T-helper 17 cell (primary cell): ENCODE measurements at regions not wholly inside any gene's neighbourhood (a gene's known extent, or its start where the extent isn't known, plus 50 kb on each side); places are given as distances from the start of the nearest gene placed in this dataset.

Source experiments
- ATAC-seq: fragments of 150-1000 bp; cut with Tn5 transposase; 2 replicates; pipeline ENCODE4 v1.10.0; 2021; ENCODE audit warnings: mild to moderate bottlenecking, moderate library complexity
- DNase-seq, 3 donors: peaks; one replicate each; pipeline versions ENCODE4 v3.0.0 to v3.0.0-alpha.2; 2020 to 2021
- H3K9me3 ChIP-seq: one replicate; pipeline ENCODE4 v1.7.0; 2013; ENCODE audit warnings: low read length, mild to moderate bottlenecking; ENCODE audit not compliant: control insufficient read depth, poor library complexity, severe bottlenecking
- H3K27ac Mint-ChIP-seq: one replicate; pipeline ENCODE4 v1.8.0; 2022; ENCODE audit warnings: mild to moderate bottlenecking, moderate library complexity, mixed read lengths
- H3K27me3 Mint-ChIP-seq: one replicate; pipeline ENCODE4 v1.8.0; 2022; ENCODE audit warnings: mixed read lengths
- H3K36me3 Mint-ChIP-seq: one replicate; pipeline ENCODE4 v1.8.0; 2022; ENCODE audit warnings: low read depth, mixed read lengths
- H3K4me1 Mint-ChIP-seq: one replicate; pipeline ENCODE4 v1.8.0; 2022; ENCODE audit warnings: mild to moderate bottlenecking, mixed read lengths
- H3K4me3 Mint-ChIP-seq: one replicate; pipeline ENCODE4 v1.8.0; 2022; ENCODE audit warnings: mild to moderate bottlenecking, moderate library complexity, mixed read lengths

DNA sequence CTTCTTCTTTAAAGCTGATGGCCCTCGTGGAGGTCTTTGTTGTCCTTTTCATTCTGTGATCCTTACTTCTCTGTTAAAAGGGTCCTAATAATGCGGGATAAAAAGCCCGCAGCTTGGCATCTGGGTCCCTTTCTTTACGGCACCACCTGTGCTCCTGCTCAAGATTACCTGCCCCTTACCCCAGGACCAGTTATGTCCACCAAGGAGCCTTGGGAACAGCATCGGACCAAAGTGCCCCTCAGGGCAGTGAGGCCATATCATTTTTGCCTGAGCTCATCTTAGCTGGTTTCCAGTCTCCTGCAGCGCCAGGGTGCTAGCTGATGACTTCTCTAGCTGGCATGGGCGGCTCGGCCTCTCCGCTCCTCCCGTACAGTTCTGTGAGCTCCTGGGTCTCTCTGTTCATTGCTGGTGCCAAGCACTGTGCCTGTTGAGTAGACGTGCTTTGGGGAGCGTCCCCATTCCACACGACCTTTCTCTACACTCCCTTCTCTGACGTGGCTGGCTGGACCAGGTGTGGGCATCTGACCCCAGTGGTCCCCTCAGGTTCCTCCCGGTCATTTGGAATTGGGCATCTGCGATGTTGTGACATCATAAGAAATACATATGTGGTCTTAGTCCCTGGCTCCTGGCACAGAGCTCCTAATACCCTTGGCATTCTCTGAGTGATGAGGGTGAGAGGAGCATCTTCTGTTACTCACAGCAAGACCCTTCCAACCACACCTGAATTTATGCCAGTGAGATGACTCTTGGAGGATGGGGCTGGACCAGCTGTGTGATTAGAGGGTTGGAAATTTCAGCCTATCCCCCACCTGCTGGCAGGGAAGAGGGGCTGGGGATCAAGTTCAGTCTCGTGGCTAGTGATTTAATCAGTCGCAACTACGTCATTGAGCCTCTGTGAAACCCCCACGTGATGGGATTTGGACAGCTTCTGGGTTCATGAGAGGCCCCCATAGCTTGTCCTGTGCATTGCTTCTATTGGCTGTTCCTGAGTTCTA lies 134.2 kb upstream of the HS6ST1 start:
- no peak overlapping the region for H3K27ac Mint-ChIP-seq
- ATAC-seq, result no peak
- no peaks in the 10 kb centered on the region for H3K4me1 Mint-ChIP-seq
- peaks cover 48% of the 10 kb centered on the region for H3K27me3 Mint-ChIP-seq
- no peak overlapping the region for H3K4me3 Mint-ChIP-seq
- H3K36me3 Mint-ChIP-seq, result no peaks in the 10 kb centered on the region
- no peaks in the 10 kb centered on the region for H3K9me3 ChIP-seq
- no peak for DNase-seq

GRCh38 chr2:128454980-128455720 lies 136.5 kb upstream of the HS6ST1 start:
- Mint-ChIP-seq H3K4me1 (no peaks in the 10 kb centered on the region), H3K4me3 (no peak overlapping the region), H3K27ac (no peak overlapping the region), H3K27me3 (peaks cover 47% of the 10 kb centered on the region), H3K36me3 (no peaks in the 10 kb centered on the region)
- DNase-seq (no peak), ATAC-seq (no peak)
- H3K9me3 ChIP-seq, result no peaks in the 10 kb centered on the region

GRCh38 chr2:128455721-128456050 lies 137.0 kb upstream of the HS6ST1 start:
- no peak for ATAC-seq
- no peaks in the 10 kb centered on the region for H3K4me1 Mint-ChIP-seq

GRCh38 chr2:128456281-128456680 lies 137.6 kb upstream of the HS6ST1 start:
- Mint-ChIP-seq H3K4me1 (no peaks in the 10 kb centered on the region), H3K36me3 (no peaks in the 10 kb centered on the region), H3K27ac (no peak overlapping the region), H3K27me3 (peaks cover 47% of the 10 kb centered on the region), H3K4me3 (no peak overlapping the region)
- ATAC-seq (no peak), DNase-seq (no peak)
- no peaks in the 10 kb centered on the region for H3K9me3 ChIP-seq

More at GRCh38 chr2:128455721-128456050, 137.0 kb upstream of the HS6ST1 start:
- no peak for DNase-seq
- H3K9me3 ChIP-seq, result no peaks in the 10 kb centered on the region
- Mint-ChIP-seq H3K36me3 (no peaks in the 10 kb centered on the region), H3K27me3 (peaks cover 47% of the 10 kb centered on the region), H3K27ac (no peak overlapping the region), H3K4me3 (no peak overlapping the region)

- DNase-seq (no peak), ATAC-seq (no peak)
- Mint-ChIP-seq H3K27ac (no peak overlapping the region), H3K4me1 (no peaks in the 10 kb centered on the region), H3K4me3 (no peak overlapping the region), H3K27me3 (peaks cover 47% of the 10 kb centered on the region), H3K36me3 (no peaks in the 10 kb centered on the region)
- H3K9me3 ChIP-seq, result no peaks in the 10 kb centered on the region
Measured at GRCh38 chr2:128457006-128457604, 138.4 kb upstream of the HS6ST1 start.

- DNase-seq (no peak), ATAC-seq (no peak)
- Mint-ChIP-seq H3K4me1 (no peaks in the 10 kb centered on the region), H3K27ac (no peak overlapping the region), H3K27me3 (peaks cover 46% of the 10 kb centered on the region), H3K4me3 (no peak overlapping the region), H3K36me3 (no peaks in the 10 kb centered on the region)
- H3K9me3 ChIP-seq, result no peaks in the 10 kb centered on the region
Measured at GRCh38 chr2:128457716-128458115, 139.0 kb upstream of the HS6ST1 start.

GRCh38 chr2:128458505-128458904 lies 139.8 kb upstream of the HS6ST1 start:
- DNase-seq (no peak), ATAC-seq (no peak)
- no peaks in the 10 kb centered on the region for H3K9me3 ChIP-seq
- Mint-ChIP-seq H3K36me3 (no peaks in the 10 kb centered on the region), H3K27ac (no peak overlapping the region), H3K27me3 (peaks cover 38% of the 10 kb centered on the region), H3K4me1 (no peaks in the 10 kb centered on the region), H3K4me3 (no peak overlapping the region)

GRCh38 chr2:128464456-128464855 lies 145.8 kb upstream of the HS6ST1 start:
- peaks cover 3% of the 10 kb centered on the region for H3K9me3 ChIP-seq
- no peaks in the 10 kb centered on the region for H3K36me3 Mint-ChIP-seq
- no peak for ATAC-seq
- H3K27me3 Mint-ChIP-seq, result no peaks in the 10 kb centered on the region
- no peak for DNase-seq
- H3K4me1 Mint-ChIP-seq, result no peaks in the 10 kb centered on the region
- no peak overlapping the region for H3K27ac Mint-ChIP-seq
- H3K4me3 Mint-ChIP-seq, result no peak overlapping the region

DNA sequence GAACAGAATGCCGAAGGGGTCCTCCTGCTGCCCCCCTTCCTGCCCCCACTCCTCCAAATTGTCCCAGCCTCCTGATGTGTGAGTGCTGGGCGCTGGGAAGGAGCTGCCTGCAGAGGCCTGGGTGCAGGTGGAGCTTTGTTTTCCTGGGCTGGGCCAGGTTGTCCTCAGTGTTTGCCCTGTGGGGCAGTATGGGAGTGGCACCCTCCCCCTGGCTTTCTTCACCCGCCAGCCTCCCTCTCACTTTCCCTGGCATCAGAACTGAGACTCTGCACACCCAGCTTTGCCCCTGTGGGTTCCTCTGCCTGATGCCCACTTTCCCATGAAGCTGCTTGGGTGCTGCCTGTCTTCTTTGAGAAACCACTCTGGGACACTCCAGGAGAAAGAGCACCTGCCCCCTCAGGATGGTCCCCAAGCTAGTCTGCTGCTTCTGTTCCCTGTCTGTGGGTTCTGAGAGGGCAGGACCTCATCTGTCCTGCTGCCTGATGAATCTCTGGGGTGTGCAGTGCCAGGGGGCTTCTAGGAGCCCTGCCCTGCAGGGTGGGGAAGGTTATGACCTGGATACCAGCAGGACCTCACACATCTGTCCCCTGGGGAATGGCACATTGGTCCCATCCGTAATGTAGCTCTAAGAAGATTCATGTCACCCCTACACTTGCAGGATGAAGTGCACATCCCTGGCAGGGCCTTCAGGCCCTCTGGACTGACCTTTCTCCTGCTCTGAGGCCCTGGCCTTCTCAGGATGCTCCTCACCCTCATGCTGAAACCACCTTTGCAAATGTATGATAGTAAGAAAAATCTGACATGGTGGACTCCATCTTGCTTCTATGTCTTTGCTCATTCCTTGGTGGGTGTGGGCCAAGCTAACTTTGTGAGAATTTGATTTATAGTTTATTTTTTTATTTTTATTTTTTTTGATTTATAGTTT lies 146.8 kb upstream of the HS6ST1 start:
- no peak for ATAC-seq
- DNase-seq, result no peak
- Mint-ChIP-seq H3K4me3 (no peak overlapping the region), H3K27ac (no peak overlapping the region), H3K4me1 (no peaks in the 10 kb centered on the region), H3K27me3 (no peaks in the 10 kb centered on the region), H3K36me3 (no peaks in the 10 kb centered on the region)
- H3K9me3 ChIP-seq, result peaks cover 6% of the 10 kb centered on the region

DNA sequence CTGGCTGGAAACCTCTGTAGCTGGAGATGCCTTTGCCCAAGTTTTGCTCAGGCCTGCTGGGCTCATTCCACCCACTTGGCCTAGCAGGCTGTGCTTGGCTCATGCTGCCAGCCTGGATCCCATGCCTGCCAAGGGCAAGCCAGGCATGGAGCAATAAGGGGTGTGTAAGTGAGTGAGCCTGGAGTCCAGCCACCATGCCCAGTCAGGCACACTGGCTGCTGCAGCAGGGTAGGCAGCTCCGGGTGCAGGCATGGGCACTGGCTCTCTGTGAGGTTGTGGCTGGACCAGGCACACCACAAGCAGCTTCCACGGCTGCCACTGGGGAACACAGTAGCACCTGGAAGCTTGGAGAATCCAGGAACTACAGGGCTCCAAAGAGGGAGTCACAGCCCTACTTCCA lies 147.7 kb upstream of the HS6ST1 start:
- H3K9me3 ChIP-seq, result peaks cover 6% of the 10 kb centered on the region
- no peak overlapping the region for H3K27ac Mint-ChIP-seq
- H3K4me3 Mint-ChIP-seq, result no peak overlapping the region
- ATAC-seq (no peak), DNase-seq (no peak)
- H3K27me3 Mint-ChIP-seq, result no peaks in the 10 kb centered on the region
- no peaks in the 10 kb centered on the region for H3K4me1 Mint-ChIP-seq
- no peaks in the 10 kb centered on the region for H3K36me3 Mint-ChIP-seq

DNA sequence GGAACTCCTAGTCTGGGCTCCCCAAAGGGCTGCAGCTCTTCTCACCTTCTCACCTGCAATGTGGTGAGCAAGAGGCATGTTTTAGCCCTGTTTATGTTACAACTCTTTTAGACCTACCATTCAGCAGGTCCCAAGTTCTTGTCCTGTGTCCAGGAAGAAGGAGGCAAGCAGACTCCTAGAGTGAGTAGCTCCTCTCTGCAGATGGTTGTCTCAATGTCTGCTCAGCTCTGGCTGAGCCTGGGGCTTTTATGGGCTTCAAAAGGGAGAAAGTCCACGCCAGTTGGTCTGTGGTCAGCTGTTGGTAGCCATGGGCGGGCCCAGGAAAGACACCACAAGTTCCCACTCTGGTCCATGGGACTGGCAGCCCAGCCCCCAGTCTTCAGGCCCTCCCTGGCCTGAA lies 148.1 kb upstream of the HS6ST1 start:
- DNase-seq, result no peak
- peaks cover 6% of the 10 kb centered on the region for H3K9me3 ChIP-seq
- no peaks in the 10 kb centered on the region for H3K4me1 Mint-ChIP-seq
- H3K27ac Mint-ChIP-seq, result no peak overlapping the region
- no peak for ATAC-seq
- no peaks in the 10 kb centered on the region for H3K27me3 Mint-ChIP-seq
- no peaks in the 10 kb centered on the region for H3K36me3 Mint-ChIP-seq
- H3K4me3 Mint-ChIP-seq, result no peak overlapping the region

DNA sequence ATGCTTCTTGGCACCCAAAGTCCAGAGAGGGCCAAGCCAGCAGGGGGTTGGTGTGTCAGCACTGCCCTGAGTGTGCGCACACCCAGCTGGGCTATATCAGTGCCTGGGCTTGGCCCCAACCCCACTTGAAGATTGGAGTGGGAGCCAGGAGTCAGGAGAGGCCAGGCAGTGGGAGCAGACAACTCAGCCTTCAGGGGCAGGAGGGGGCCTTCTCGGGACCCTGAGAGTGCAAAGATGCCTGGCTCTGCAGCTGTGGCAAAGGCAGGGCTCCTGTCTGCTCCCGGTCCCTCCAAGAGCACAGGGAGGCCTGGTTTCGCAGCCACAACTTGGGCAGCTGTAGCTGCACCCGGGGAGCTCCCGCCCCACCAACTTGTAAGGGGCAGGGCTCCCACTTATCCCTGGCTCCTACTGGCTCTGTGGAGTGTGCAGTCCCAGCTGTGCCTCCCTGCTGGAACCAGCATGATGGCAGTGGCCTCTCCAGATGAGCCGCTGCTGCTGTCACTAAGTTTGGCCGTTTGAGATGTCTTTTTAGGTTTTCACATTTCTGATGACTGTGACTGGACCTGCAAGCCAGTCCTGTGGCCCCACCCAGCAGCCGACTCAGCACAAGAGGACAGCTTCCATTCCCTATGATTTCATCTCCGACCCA lies 148.8 kb upstream of the HS6ST1 start:
- no peak overlapping the region for H3K27ac Mint-ChIP-seq
- ATAC-seq (no peak), DNase-seq (no peak)
- no peaks in the 10 kb centered on the region for H3K4me1 Mint-ChIP-seq
- no peak overlapping the region for H3K4me3 Mint-ChIP-seq
- no peaks in the 10 kb centered on the region for H3K27me3 Mint-ChIP-seq
- no peaks in the 10 kb centered on the region for H3K36me3 Mint-ChIP-seq
- H3K9me3 ChIP-seq, result peaks cover 6% of the 10 kb centered on the region
